Calu3 (cell line): ENCODE measurements at regions not wholly inside any gene's neighbourhood (a gene's known extent, or its start where the extent isn't known, plus 50 kb on each side); places are given as distances from the start of the nearest gene placed in this dataset.

Source experiments
- BruUV-seq: library from RNA; stranded (reverse); fragments of 400-500 nt; replicated peaks from 2 replicates; lab custom pipeline; 2021; lab: Mats Ljungman, UMichigan
- CTCF ChIA-PET: fragments of 300-600 bp; sonication (Branson Sonifier 250); formaldehyde crosslinking; loops from one replicate; lab custom pipeline; 2022; ENCODE audit warnings: antibody characterized with exemption; lab: Charles Lee
- DNase-seq: peaks from one replicate; pipeline ENCODE4 v3.0.0; 2022
- H3K27ac Mint-ChIP-seq: one replicate; pipeline ENCODE4 v1.8.0; 2022; ENCODE audit warnings: mixed read lengths; ENCODE audit not compliant: unreplicated experiment
- H3K27me3 Mint-ChIP-seq: one replicate; pipeline ENCODE4 v1.8.0; 2022; ENCODE audit warnings: mixed read lengths; ENCODE audit not compliant: unreplicated experiment
- H3K36me3 Mint-ChIP-seq: one replicate; pipeline ENCODE4 v1.8.0; 2022; ENCODE audit warnings: mild to moderate bottlenecking, moderate library complexity, mixed read lengths; ENCODE audit not compliant: insufficient read depth, unreplicated experiment
- H3K4me1 Mint-ChIP-seq: one replicate; pipeline ENCODE4 v1.8.0; 2022; ENCODE audit warnings: mild to moderate bottlenecking, low read depth, mixed read lengths; ENCODE audit not compliant: unreplicated experiment
- H3K4me3 Mint-ChIP-seq: one replicate; pipeline ENCODE4 v1.8.0; 2022; ENCODE audit warnings: mild to moderate bottlenecking, low read depth, moderate library complexity, mixed read lengths; ENCODE audit not compliant: unreplicated experiment
- H3K9me3 Mint-ChIP-seq: one replicate; pipeline ENCODE4 v1.8.0; 2022; ENCODE audit warnings: low read depth, mixed read lengths; ENCODE audit not compliant: unreplicated experiment
- CTCF ChIP-seq: fragments of 200-600 bp; IDR thresholded peaks from one replicate; pipeline ENCODE4 v1.8.0; 2022; ENCODE audit warnings: antibody characterized with exemption; ENCODE audit not compliant: unreplicated experiment
- intact Hi-C: fragments of 100-400 bp; cut with micrococcal nuclease; formaldehyde crosslinking; loops from one replicate; pipeline ENCODE4 v1.10.0; 2022; ENCODE audit not compliant: unreplicated experiment

- H3K36me3 Mint-ChIP-seq: no peaks in the 10 kb centered on the region
- no peak for TF ChIP-seq CTCF
- intact Hi-C loops: no loop called here
- BruUV-seq: no TSS peak
- CTCF ChIA-PET: interaction anchor here (0.5 kb wide), 1 partner anchor 155 kb away, joined by 4 read pairs; no protein-coding TSS in a partner anchor
- peaks cover 11% of the 10 kb centered on the region for H3K27me3 Mint-ChIP-seq
- no peaks in the 10 kb centered on the region for H3K4me1 Mint-ChIP-seq
- H3K4me3 Mint-ChIP-seq: no peak overlapping the region
- H3K9me3 Mint-ChIP-seq: no peaks in the 10 kb centered on the region
- no peak for DNase-seq
- no peak overlapping the region for H3K27ac Mint-ChIP-seq
These were observed 115.4 kb upstream of the NTRK2 start for GRCh38 chr9:84554069-84554664.

- no TSS peak for BruUV-seq
- Mint-ChIP-seq H3K9me3 (no peaks in the 10 kb centered on the region), H3K4me3 (no peak overlapping the region), H3K27me3 (peaks cover 11% of the 10 kb centered on the region), H3K4me1 (no peaks in the 10 kb centered on the region), H3K27ac (no peak overlapping the region), H3K36me3 (no peaks in the 10 kb centered on the region)
- DNase-seq: no peak
- no peak for TF ChIP-seq CTCF
- CTCF ChIA-PET: no interaction called here
- intact Hi-C loops: no loop called here
These were observed 113.0 kb upstream of the NTRK2 start for GRCh38 chr9:84556556-84556955.

- BruUV-seq: no TSS peak
These were observed 111.8 kb upstream of the NTRK2 start for GRCh38 chr9:84557751-84558150.

GRCh38 chr9:84563691-84564090 lies 105.8 kb upstream of the NTRK2 start:
- Mint-ChIP-seq H3K4me3 (no peak overlapping the region), H3K27me3 (peaks cover 4% of the 10 kb centered on the region), H3K4me1 (no peaks in the 10 kb centered on the region), H3K36me3 (no peaks in the 10 kb centered on the region), H3K9me3 (no peaks in the 10 kb centered on the region), H3K27ac (no peak overlapping the region)
- no TSS peak for BruUV-seq
- CTCF ChIA-PET: interaction anchor here (0.5 kb wide), 1 partner anchor 49 kb away, joined by 3 read pairs; no protein-coding TSS in a partner anchor
- no peak for TF ChIP-seq CTCF
- DNase-seq: no peak
- intact Hi-C loops: no loop called here

More at GRCh38 chr9:84557751-84558150, 111.8 kb upstream of the NTRK2 start:
- no peak for DNase-seq
- Mint-ChIP-seq H3K4me1 (no peaks in the 10 kb centered on the region), H3K36me3 (no peaks in the 10 kb centered on the region), H3K4me3 (no peak overlapping the region), H3K27ac (no peak overlapping the region), H3K27me3 (peaks cover 11% of the 10 kb centered on the region), H3K9me3 (no peaks in the 10 kb centered on the region)
- CTCF ChIA-PET: no interaction called here
- intact Hi-C loops: no loop called here
- TF ChIP-seq CTCF: no peak
